Gastrocnemius medialis (tissue), 4 donors: ENCODE measurements at regions not wholly inside any gene's neighbourhood (a gene's known extent, or its start where the extent isn't known, plus 50 kb on each side); places are given as distances from the start of the nearest gene placed in this dataset.

Source experiments
- ATAC-seq, 2 donors: fragments of 150-250 bp; one replicate each; pipeline ENCODE4 v1.9.1; 2016
- DNase-seq, 2 donors: peaks; one replicate each; pipeline ENCODE4 v3.0.0-alpha.2; 2019
- H3K27ac ChIP-seq, 4 donors: fragments of 200-600 bp; sonication (generic); 1 replicate in 1 of 4; 2 replicates in 3 of 4; pipeline ENCODE4 v1.5.1; 2016 to 2018; ENCODE audit warnings: mild to moderate bottlenecking in 2 of 4, moderate library complexity in 1 of 4
- H3K27me3 ChIP-seq, 3 donors: fragments of 200-600 bp; sonication (generic) in 2 of 3; 1 replicate in 1 of 3; 2 replicates in 2 of 3; pipeline versions ENCODE4 v1.5.1 to v1.6.0; 2016 to 2019; ENCODE audit warnings: mild to moderate bottlenecking in 1 of 3, moderate library complexity in 1 of 3
- H3K36me3 ChIP-seq, 2 donors: fragments of 200-600 bp; sonication (generic) in 1 of 2; one replicate each; pipeline ENCODE4 v1.5.1; 2017 to 2018
- H3K4me1 ChIP-seq, 2 donors: fragments of 200-600 bp; sonication (generic) in 1 of 2; one replicate each; pipeline ENCODE4 v1.5.1; 2016 to 2017; ENCODE audit warnings: mild to moderate bottlenecking in 2 of 2
- H3K4me3 ChIP-seq, 4 donors: fragments of 200-600 bp; sonication (generic) in 3 of 4; 1 replicate in 1 of 4; 2 replicates in 3 of 4; pipeline ENCODE4 v1.5.1; 2016 to 2019; ENCODE audit warnings: mild to moderate bottlenecking in 2 of 4
- H3K9me3 ChIP-seq, 3 donors: fragments of 200-600 bp; sonication (generic) in 2 of 3; 1 replicate in 1 of 3; 2 replicates in 2 of 3; pipeline ENCODE4 v1.5.1; 2016 to 2019
- POLR2A ChIP-seq, 2 donors: fragments of 450-650 bp; IDR thresholded peaks; one replicate each; pipeline ENCODE4 v1.6.1; 2017; ENCODE audit warnings: antibody characterized with exemption in 2 of 2, mild to moderate bottlenecking in 2 of 2, moderate library complexity in 2 of 2
- in situ Hi-C, 4 donors: fragments of 200-750 bp; cut with MboI; loops; one replicate each; pipeline versions ENCODE4 v1.15.0 to v1.8.0; 2017; ENCODE audit warnings: low sequenced_read_pairs in 4 of 4
- intact Hi-C: fragments of 100-400 bp; cut with DNase I; formaldehyde crosslinking; loops from one replicate; pipeline ENCODE4 v1.15.1; 2023; ENCODE audit warnings: low total_unique reads
- TF ChIP-seq, protein P1 (sequence below), 5 experiments: fragments of 450-650 bp in 3 of 5; fragments of 200-600 bp in 2 of 5; sonication (generic) in 2 of 5; IDR thresholded peaks in 4 of 5; conservative IDR thresholded peaks in 1 of 5; 1 replicate in 4 of 5; 2 replicates in 1 of 5; pipeline ENCODE4 v1.5.1; 2016 to 2019; ENCODE audit warnings: antibody characterized with exemption in 5 of 5, mild to moderate bottlenecking in 3 of 5, moderate library complexity in 3 of 5

GRCh38 chr5:10120934-10121333 is 128.8 kb downstream of the ATPSCKMT start:
- TF ChIP-seq POLR2A (IDR thresholded peaks at IDR 0.05) = no peak
- TF ChIP-seq, protein P1, sequence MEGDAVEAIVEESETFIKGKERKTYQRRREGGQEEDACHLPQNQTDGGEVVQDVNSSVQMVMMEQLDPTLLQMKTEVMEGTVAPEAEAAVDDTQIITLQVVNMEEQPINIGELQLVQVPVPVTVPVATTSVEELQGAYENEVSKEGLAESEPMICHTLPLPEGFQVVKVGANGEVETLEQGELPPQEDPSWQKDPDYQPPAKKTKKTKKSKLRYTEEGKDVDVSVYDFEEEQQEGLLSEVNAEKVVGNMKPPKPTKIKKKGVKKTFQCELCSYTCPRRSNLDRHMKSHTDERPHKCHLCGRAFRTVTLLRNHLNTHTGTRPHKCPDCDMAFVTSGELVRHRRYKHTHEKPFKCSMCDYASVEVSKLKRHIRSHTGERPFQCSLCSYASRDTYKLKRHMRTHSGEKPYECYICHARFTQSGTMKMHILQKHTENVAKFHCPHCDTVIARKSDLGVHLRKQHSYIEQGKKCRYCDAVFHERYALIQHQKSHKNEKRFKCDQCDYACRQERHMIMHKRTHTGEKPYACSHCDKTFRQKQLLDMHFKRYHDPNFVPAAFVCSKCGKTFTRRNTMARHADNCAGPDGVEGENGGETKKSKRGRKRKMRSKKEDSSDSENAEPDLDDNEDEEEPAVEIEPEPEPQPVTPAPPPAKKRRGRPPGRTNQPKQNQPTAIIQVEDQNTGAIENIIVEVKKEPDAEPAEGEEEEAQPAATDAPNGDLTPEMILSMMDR (IDR thresholded peaks at IDR 0.05 in 4 of 5, conservative IDR thresholded peaks at IDR 0.05 in 1 of 5) = no peak

GRCh38 chr5:10118150-10118549 is 131.5 kb downstream of the ATPSCKMT start:
- Histone ChIP-seq H3K27me3 (no peaks in the 10 kb centered on the region), H3K4me3 (no peak overlapping the region), H3K36me3 (no peaks in the 10 kb centered on the region), H3K27ac (no peak overlapping the region), H3K4me1 (no peaks in the 10 kb centered on the region), H3K9me3 (no peaks in the 10 kb centered on the region)
- intact Hi-C loops = no loop called here
- no peak for DNase-seq
- TF ChIP-seq, protein P1 (IDR thresholded peaks at IDR 0.05 in 4 of 5, conservative IDR thresholded peaks at IDR 0.05 in 1 of 5) = no peak
- TF ChIP-seq POLR2A (IDR thresholded peaks at IDR 0.05) = no peak
- in situ Hi-C loops = no loop called here
- ATAC-seq = no peak

More at GRCh38 chr5:10120934-10121333, 128.8 kb downstream of the ATPSCKMT start:
- Histone ChIP-seq H3K4me1 (peaks cover 0 to 4% of the 10 kb centered on the region in 2 donors), H3K36me3 (no peaks in the 10 kb centered on the region), H3K4me3 (no peak overlapping the region), H3K9me3 (no peaks in the 10 kb centered on the region), H3K27me3 (no peaks in the 10 kb centered on the region), H3K27ac (no peak overlapping the region)
- in situ Hi-C loops = no loop called here
- no peak for DNase-seq
- intact Hi-C loops = no loop called here
- no peak for ATAC-seq

DNA sequence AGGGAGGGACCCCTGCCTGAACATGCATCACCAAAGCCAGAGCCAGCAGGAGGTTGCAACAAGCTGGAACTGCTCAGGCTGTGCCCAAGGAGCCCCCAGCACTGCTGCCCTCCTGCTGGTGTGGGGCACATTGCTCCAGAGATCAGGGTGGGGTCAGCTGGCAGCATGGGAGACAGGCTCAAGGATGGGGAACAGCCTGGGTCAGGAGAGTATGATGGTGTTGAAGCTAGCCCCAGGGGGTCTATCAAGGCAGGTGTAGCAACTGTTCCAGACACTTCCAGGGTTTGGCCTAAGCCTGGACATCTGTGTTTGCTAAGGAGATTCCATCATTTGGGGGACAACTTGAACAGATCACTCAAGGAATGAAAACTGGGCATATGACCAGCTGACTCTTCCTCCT is 133.1 kb downstream of the ATPSCKMT start:
- Histone ChIP-seq H3K27ac (no peak overlapping the region), H3K4me1 (no peaks in the 10 kb centered on the region), H3K4me3 (no peak overlapping the region), H3K27me3 (no peaks in the 10 kb centered on the region), H3K36me3 (no peaks in the 10 kb centered on the region), H3K9me3 (no peaks in the 10 kb centered on the region)
- DNase-seq (no peak), ATAC-seq (no peak)
- intact Hi-C loops (no loop called here), in situ Hi-C loops (no loop called here)
- TF ChIP-seq POLR2A (IDR thresholded peaks at IDR 0.05) = no peak
- TF ChIP-seq, protein P1 (IDR thresholded peaks at IDR 0.05 in 4 of 5, conservative IDR thresholded peaks at IDR 0.05 in 1 of 5) = no peak

GRCh38 chr5:10115669-10116068 is 134.0 kb downstream of the ATPSCKMT start:
- H3K9me3 ChIP-seq = no peaks in the 10 kb centered on the region
- no peak for TF ChIP-seq POLR2A (IDR thresholded peaks at IDR 0.05)
- TF ChIP-seq, protein P1 (IDR thresholded peaks at IDR 0.05 in 4 of 5, conservative IDR thresholded peaks at IDR 0.05 in 1 of 5) = no peak
- no peaks in the 10 kb centered on the region for H3K4me1 ChIP-seq
- in situ Hi-C loops (no loop called here), intact Hi-C loops (no loop called here)
- no peaks in the 10 kb centered on the region for H3K27me3 ChIP-seq
- DNase-seq = no peak
- H3K4me3 ChIP-seq = no peak overlapping the region
- H3K36me3 ChIP-seq = no peaks in the 10 kb centered on the region
- no peak for ATAC-seq
- no peak overlapping the region for H3K27ac ChIP-seq

- intact Hi-C loops (no loop called here), in situ Hi-C loops (no loop called here)
- no peak for TF ChIP-seq POLR2A (IDR thresholded peaks at IDR 0.05)
- TF ChIP-seq, protein P1 (IDR thresholded peaks at IDR 0.05 in 4 of 5, conservative IDR thresholded peaks at IDR 0.05 in 1 of 5) = no peak
- H3K4me3 ChIP-seq = no peak overlapping the region
- no peak for ATAC-seq
- H3K9me3 ChIP-seq = no peaks in the 10 kb centered on the region
- H3K36me3 ChIP-seq = no peaks in the 10 kb centered on the region
- no peaks in the 10 kb centered on the region for H3K27me3 ChIP-seq
- DNase-seq = no peak
- H3K27ac ChIP-seq = no peak overlapping the region
- no peaks in the 10 kb centered on the region for H3K4me1 ChIP-seq
These were observed 138.1 kb downstream of the ATPSCKMT start for GRCh38 chr5:10111571-10111970.
